K562 (cell line): ENCODE measurements at regions not wholly inside any gene's neighbourhood (a gene's known extent, or its start where the extent isn't known, plus 50 kb on each side); places are given as distances from the start of the nearest gene placed in this dataset.

Experiments used
- ARHGAP35 ChIP-seq: fragments of 450-650 bp; IDR thresholded peaks from 2 replicates; pipeline ENCODE4 v1.6.1; 2018; ENCODE audit not compliant: partially characterized antibody
- CBX1 ChIP-seq: sonication (generic); IDR thresholded peaks from 2 replicates; pipeline ENCODE4 v1.6.1; 2016; ENCODE audit warnings: antibody characterized with exemption, low read depth, mild to moderate bottlenecking
- CBX3 ChIP-seq, 2 experiments: IDR thresholded peaks; 1 replicate in 1 of 2; 2 replicates in 1 of 2; pipeline ENCODE4 v1.6.1; 2012; ENCODE audit warnings: inconsistent platforms in 2 of 2, low read length in 2 of 2, borderline replicate concordance in 1 of 2, control low read depth in 1 of 2
- ETV5 ChIP-seq: sonication (generic); formaldehyde crosslinking; IDR thresholded peaks from 2 replicates; pipeline ENCODE4 v1.4.0; 2020; ENCODE audit warnings: low read depth, mild to moderate bottlenecking, missing genetic modification reagents
- FOXJ3 ChIP-seq: sonication (generic); formaldehyde crosslinking; IDR thresholded peaks from 2 replicates; pipeline ENCODE4 v1.4.0; 2020; ENCODE audit warnings: mild to moderate bottlenecking, missing genetic modification reagents
- GABPA ChIP-seq: fragments of 200-800 bp; sonication (Bioruptor generic); conservative IDR thresholded peaks from 2 replicates; pipeline ENCODE4 v1.6.1; 2016; ENCODE audit warnings: low read depth, missing genetic modification characterization, missing compliant biosample characterization
- JUND ChIP-seq, 2 experiments: IDR thresholded peaks; 2 replicates in 1 of 2; 3 replicates in 1 of 2; pipeline ENCODE4 v1.6.1; 2011; ENCODE audit warnings: borderline replicate concordance in 2 of 2, low read depth in 2 of 2, low read length in 2 of 2, improper control_type of control experiment in 1 of 2, missing biosample characterization in 1 of 2, missing genetic modification characterization in 1 of 2, missing genetic modification reagents in 1 of 2
- MTA1 ChIP-seq: fragments of 450-650 bp; IDR thresholded peaks from 2 replicates; pipeline ENCODE4 v1.6.1; 2017; ENCODE audit warnings: borderline replicate concordance
- RBFOX2 ChIP-seq: fragments of 200-400 bp; formaldehyde crosslinking; IDR thresholded peaks from 2 replicates; pipeline ENCODE4 v1.6.1; 2017; ENCODE audit warnings: low read depth, mild to moderate bottlenecking, low read length, moderate library complexity
- SRSF3 ChIP-seq: fragments of 200-400 bp; formaldehyde crosslinking; IDR thresholded peaks from 2 replicates; pipeline ENCODE4 v1.6.1; 2016; ENCODE audit warnings: mild to moderate bottlenecking, low read length, moderate library complexity; ENCODE audit not compliant: insufficient read depth
- YY1 ChIP-seq, 3 experiments: IDR thresholded peaks; 2 replicates each; pipeline ENCODE4 v1.6.1; 2011; ENCODE audit warnings: low read length in 2 of 3, mild to moderate bottlenecking in 2 of 3, moderate library complexity in 2 of 3, borderline replicate concordance in 1 of 3, control low read depth in 1 of 3, low read depth in 1 of 3; ENCODE audit not compliant: insufficient read depth in 3 of 3, insufficient replicate concordance in 2 of 3, control insufficient read depth in 1 of 3, insufficient read length in 1 of 3; ENCODE audit errors: extremely low read depth in 1 of 3
- TF ChIP-seq, protein P1 (sequence below): sonication (generic); formaldehyde crosslinking; IDR thresholded peaks from 2 replicates; pipeline ENCODE4 v1.9.0; 2022; ENCODE audit warnings: mild to moderate bottlenecking, missing genetic modification reagents

DNA sequence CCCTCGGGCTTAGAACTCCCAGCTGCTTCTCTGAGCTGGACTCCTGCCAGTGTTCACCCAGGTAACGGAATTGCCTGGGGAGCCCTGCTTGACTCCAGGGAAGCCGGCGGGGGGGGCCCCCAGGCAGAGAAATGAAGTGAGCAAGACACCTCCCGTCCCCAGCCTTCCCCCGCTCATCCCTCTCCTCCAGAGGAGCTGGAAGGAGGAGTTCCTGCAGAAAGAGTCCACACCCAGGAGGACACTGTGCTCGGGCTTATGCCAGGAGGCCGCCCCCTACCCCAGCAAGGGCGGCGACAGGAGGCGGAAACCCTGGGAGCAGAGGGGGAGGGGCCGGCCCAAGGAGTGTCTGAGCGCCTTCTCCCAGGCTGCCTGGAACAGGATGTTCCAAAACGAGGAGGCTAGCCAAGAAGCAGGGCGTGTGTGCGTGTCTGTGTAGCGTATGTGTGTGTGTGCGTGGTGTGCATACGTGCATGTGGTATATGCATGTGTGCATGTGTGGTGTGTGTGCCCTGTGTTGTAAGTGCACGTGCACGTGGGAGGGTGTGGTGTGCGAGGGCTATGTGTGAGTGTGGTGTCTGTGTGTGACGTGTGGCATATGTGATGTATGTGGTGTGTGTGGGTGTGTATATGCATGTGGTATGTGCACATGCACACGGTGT, 511.3 kb downstream of the SHQ1 start (continued):
- TF ChIP-seq JUND (IDR thresholded peaks at IDR 0.05; ENCODE audit: borderline replicate concordance, low read depth, low read length) (peak; percentile 46; the same call in 1 of the 2 replicates), JUND (tag; IDR thresholded peaks at IDR 0.05; ENCODE audit: borderline replicate concordance, low read depth, low read length) (no peak; the same call in 2 of the 3 replicates), SRSF3 (no peak), FOXJ3 (no peak), YY1 (IDR thresholded peaks at IDR 0.05; ENCODE audit: borderline replicate concordance in 1 of 3, control insufficient read depth in 1 of 3, extremely low read depth in 1 of 3, insufficient read depth in 3 of 3, insufficient read length in 1 of 3, insufficient replicate concordance in 2 of 3, low read depth in 1 of 3, low read length in 2 of 3) (peak in 1 of 3 experiments; percentile 12), CBX3 (IDR thresholded peaks at IDR 0.05; ENCODE audit: borderline replicate concordance in 1 of 2, low read length in 2 of 2) (no peak), RBFOX2 (peak; percentile 48), CBX1 (0 out of 2 replicates have a peak, but pooled peaks have one; percentile 39), ETV5 (peak; percentile 36; the same call in 1 of the 2 replicates), MTA1 (0 out of 2 replicates have a peak, but pooled peaks have one; percentile 16), ARHGAP35 (peak; percentile 60), GABPA (peak; percentile 61)
- TF ChIP-seq, protein P1, sequence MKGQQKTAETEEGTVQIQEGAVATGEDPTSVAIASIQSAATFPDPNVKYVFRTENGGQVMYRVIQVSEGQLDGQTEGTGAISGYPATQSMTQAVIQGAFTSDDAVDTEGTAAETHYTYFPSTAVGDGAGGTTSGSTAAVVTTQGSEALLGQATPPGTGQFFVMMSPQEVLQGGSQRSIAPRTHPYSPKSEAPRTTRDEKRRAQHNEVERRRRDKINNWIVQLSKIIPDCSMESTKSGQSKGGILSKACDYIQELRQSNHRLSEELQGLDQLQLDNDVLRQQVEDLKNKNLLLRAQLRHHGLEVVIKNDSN (CRISPR knock-in tag): peak; percentile 39; the same call in 1 of the 2 replicates
